Liver (tissue), 8 donors: ENCODE measurements at regions not wholly inside any gene's neighbourhood (a gene's known extent, or its start where the extent isn't known, plus 50 kb on each side); places are given as distances from the start of the nearest gene placed in this dataset.

Experiments
- DNase-seq: peaks from one replicate; pipeline ENCODE4 v3.0.0-alpha.2; 2017; ENCODE audit warnings: low spot score
- H3K27ac ChIP-seq, 2 donors: one replicate each; pipeline ENCODE4 v1.7.0; 2013; ENCODE audit warnings: inconsistent platforms in 2 of 2, low read length in 2 of 2, control low read depth in 1 of 2, low read depth in 1 of 2, mild to moderate bottlenecking in 1 of 2
- H3K27me3 ChIP-seq, 4 donors: one replicate each; pipeline versions ENCODE4 v1.6.1 to v1.7.0; 2013; ENCODE audit warnings: low read length in 3 of 4, inconsistent platforms in 1 of 4, mild to moderate bottlenecking in 1 of 4, moderate library complexity in 1 of 4; ENCODE audit not compliant: control insufficient read depth in 4 of 4, insufficient read depth in 4 of 4
- H3K36me3 ChIP-seq, 4 donors: one replicate each; pipeline versions ENCODE4 v1.6.1 to v1.7.0; 2013; ENCODE audit warnings: low read length in 3 of 4, mild to moderate bottlenecking in 3 of 4, low read depth in 1 of 4, moderate library complexity in 1 of 4; ENCODE audit not compliant: control insufficient read depth in 4 of 4, insufficient read depth in 3 of 4
- H3K4me1 ChIP-seq, 4 donors: one replicate each; pipeline versions ENCODE4 v1.6.1 to v1.7.0; 2013; ENCODE audit warnings: low read length in 3 of 4, mild to moderate bottlenecking in 3 of 4, moderate library complexity in 1 of 4; ENCODE audit not compliant: control insufficient read depth in 4 of 4, insufficient read depth in 4 of 4
- H3K4me3 ChIP-seq, 3 donors: one replicate each; pipeline versions ENCODE4 v1.6.1 to v1.7.0; 2013; ENCODE audit warnings: low read length in 3 of 3, control low read depth in 1 of 3, low read depth in 1 of 3, mild to moderate bottlenecking in 1 of 3
- H3K9ac ChIP-seq, 2 donors: one replicate each; pipeline ENCODE4 v1.7.0; 2013; ENCODE audit warnings: low read length in 2 of 2, mild to moderate bottlenecking in 2 of 2, moderate library complexity in 2 of 2, control low read depth in 1 of 2, low read depth in 1 of 2
- H3K9me3 ChIP-seq, 4 donors: one replicate each; pipeline versions ENCODE4 v1.6.1 to v1.7.0; 2013; ENCODE audit warnings: low read length in 3 of 4; ENCODE audit not compliant: control insufficient read depth in 4 of 4
- ATF3 ChIP-seq: IDR thresholded peaks from 2 replicates; pipeline ENCODE4 v1.6.1; 2016; ENCODE audit warnings: antibody characterized with exemption
- CTCF ChIP-seq: fragments of 150-350 bp; IDR thresholded peaks from 2 replicates; pipeline ENCODE4 v1.5.1; 2017; ENCODE audit warnings: improper control_type of control experiment, low read depth, low read length; ENCODE audit not compliant: missing input control
- EGR1 ChIP-seq, 2 donors: IDR thresholded peaks; 2 replicates each; pipeline ENCODE4 v1.6.1; 2016 to 2018; ENCODE audit warnings: antibody characterized with exemption in 2 of 2, low read depth in 2 of 2
- FOXA1 ChIP-seq: IDR thresholded peaks from 2 replicates; pipeline ENCODE4 v1.6.1; 2016; ENCODE audit warnings: antibody characterized with exemption
- FOXA2 ChIP-seq: IDR thresholded peaks from 2 replicates; pipeline ENCODE4 v1.6.1; 2016; ENCODE audit warnings: antibody characterized with exemption
- GABPA ChIP-seq, 2 donors: IDR thresholded peaks in 1 of 2; conservative IDR thresholded peaks in 1 of 2; 2 replicates each; pipeline ENCODE4 v1.6.1; 2016; ENCODE audit warnings: antibody characterized with exemption in 2 of 2, mild to moderate bottlenecking in 1 of 2, moderate library complexity in 1 of 2
- HNF4A ChIP-seq, 2 donors: conservative IDR thresholded peaks; 2 replicates each; pipeline ENCODE4 v1.6.1; 2016; ENCODE audit warnings: antibody characterized with exemption in 2 of 2, mild to moderate bottlenecking in 2 of 2
- HNF4G ChIP-seq: IDR thresholded peaks from 2 replicates; pipeline ENCODE4 v1.6.1; 2016; ENCODE audit warnings: antibody characterized with exemption
- JUND ChIP-seq, 2 donors: IDR thresholded peaks; 2 replicates each; pipeline ENCODE4 v1.6.1; 2016; ENCODE audit warnings: antibody characterized with exemption in 2 of 2
- MAX ChIP-seq: IDR thresholded peaks from 2 replicates; pipeline ENCODE4 v1.6.1; 2016; ENCODE audit warnings: antibody characterized with exemption
- NR2F2 ChIP-seq: IDR thresholded peaks from 2 replicates; pipeline ENCODE4 v1.6.1; 2016; ENCODE audit warnings: antibody characterized with exemption
- RAD21 ChIP-seq, 2 donors: IDR thresholded peaks; 2 replicates each; pipeline ENCODE4 v1.6.1; 2016; ENCODE audit warnings: antibody characterized with exemption in 2 of 2, mild to moderate bottlenecking in 2 of 2
- REST ChIP-seq: IDR thresholded peaks from 2 replicates; pipeline ENCODE4 v1.6.1; 2016; ENCODE audit warnings: antibody characterized with exemption, mild to moderate bottlenecking
- RXRA ChIP-seq, 2 donors: IDR thresholded peaks; 2 replicates each; pipeline ENCODE4 v1.6.1; 2017 to 2018; ENCODE audit warnings: antibody characterized with exemption in 2 of 2, mild to moderate bottlenecking in 1 of 2
- SP1 ChIP-seq: IDR thresholded peaks from 2 replicates; pipeline ENCODE4 v1.6.1; 2018; ENCODE audit warnings: antibody characterized with exemption, mild to moderate bottlenecking
- TAF1 ChIP-seq: conservative IDR thresholded peaks from 2 replicates; pipeline ENCODE4 v1.6.1; 2016; ENCODE audit warnings: antibody characterized with exemption, mild to moderate bottlenecking
- YY1 ChIP-seq: IDR thresholded peaks from 2 replicates; pipeline ENCODE4 v1.6.1; 2016; ENCODE audit warnings: antibody characterized with exemption, mild to moderate bottlenecking
- ZBTB33 ChIP-seq: IDR thresholded peaks from 2 replicates; pipeline ENCODE4 v1.6.1; 2016; ENCODE audit warnings: antibody characterized with exemption
- WGBS: extraction: QIAGEN DNeasy Blood & Tissue Kit; methylation state at CpG from one replicate; pipeline ENCODE4 v1.1.7; 2013; 5-methylcytosine and 5-hydroxymethylcytosine counted together
- donor health status: healthy.
- donor health status: healthy.
- donor health status: healthy.
- donor health status: healthy.
- donor health status: healthy.

GRCh38 chr10:44573821-44574220, 188.9 kb upstream of the CXCL12 start:
- DNase-seq: no peak
- Histone ChIP-seq H3K36me3 (no peaks in the 10 kb centered on the region), H3K9me3 (no peaks in the 10 kb centered on the region), H3K27me3 (no peaks in the 10 kb centered on the region), H3K27ac (no peak overlapping the region), H3K4me1 (no peaks in the 10 kb centered on the region), H3K9ac (no peak overlapping the region), H3K4me3 (no peak overlapping the region)
- 74% methylated on average over 1 of the region's 1 CpG for WGBS
- TF ChIP-seq ZBTB33 (no peak), NR2F2 (no peak), EGR1 (IDR thresholded peaks at IDR 0.05; ENCODE audit: low read depth in 2 of 2) (no peak), FOXA1 (no peak), TAF1 (no peak), GABPA (IDR thresholded peaks at IDR 0.05 in 1 of 2, conservative IDR thresholded peaks at IDR 0.05 in 1 of 2) (no peak), YY1 (no peak)

GRCh38 chr10:44574596-44575480, 189.9 kb upstream of the CXCL12 start:
- H3K27ac ChIP-seq: no peak overlapping the region
- no peak overlapping the region for H3K4me3 ChIP-seq
- TF ChIP-seq FOXA1: no peak
- no peak for TF ChIP-seq JUND (IDR thresholded peaks at IDR 0.05)
- no peak for TF ChIP-seq FOXA2
- no peak for TF ChIP-seq CTCF
- no peak for TF ChIP-seq GABPA (IDR thresholded peaks at IDR 0.05 in 1 of 2, conservative IDR thresholded peaks at IDR 0.05 in 1 of 2)
- TF ChIP-seq SP1: no peak
- H3K27me3 ChIP-seq: no peaks in the 10 kb centered on the region
- H3K36me3 ChIP-seq: no peaks in the 10 kb centered on the region
- peak; percentile 20 for DNase-seq
- no peaks in the 10 kb centered on the region for H3K9me3 ChIP-seq
- WGBS: 86% methylated on average over 10 of the region's 10 CpGs
- no peaks in the 10 kb centered on the region for H3K4me1 ChIP-seq
- no peak overlapping the region for H3K9ac ChIP-seq

- Histone ChIP-seq H3K27ac (no peak overlapping the region), H3K9me3 (no peaks in the 10 kb centered on the region), H3K36me3 (no peaks in the 10 kb centered on the region), H3K9ac (no peak overlapping the region), H3K4me3 (no peak overlapping the region), H3K27me3 (no peaks in the 10 kb centered on the region), H3K4me1 (no peaks in the 10 kb centered on the region)
- DNase-seq: peak; percentile 24
- WGBS: 88% methylated on average over 18 of the region's 18 CpGs
- no peak for TF ChIP-seq REST
- TF ChIP-seq HNF4G: no peak
- no peak for TF ChIP-seq MAX
- TF ChIP-seq ATF3: no peak
- no peak for TF ChIP-seq HNF4A (conservative IDR thresholded peaks at IDR 0.05)
- TF ChIP-seq GABPA (IDR thresholded peaks at IDR 0.05 in 1 of 2, conservative IDR thresholded peaks at IDR 0.05 in 1 of 2): no peak
- TF ChIP-seq FOXA1: no peak
- no peak for TF ChIP-seq RAD21 (IDR thresholded peaks at IDR 0.05)
- TF ChIP-seq YY1: no peak
- TF ChIP-seq JUND (IDR thresholded peaks at IDR 0.05): no peak
- TF ChIP-seq RXRA (IDR thresholded peaks at IDR 0.05): no peak
Observed at GRCh38 chr10:44575601-44576380, 190.9 kb upstream of the CXCL12 start.
